Fibroblast of villous mesenchyme (primary cell): ENCODE measurements at regions not wholly inside any gene's neighbourhood (a gene's known extent, or its start where the extent isn't known, plus 50 kb on each side); places are given as distances from the start of the nearest gene placed in this dataset.

Experiments used
- DNase-seq: peaks from one replicate; pipeline ENCODE4 v3.0.0-alpha.2; 2010; ENCODE audit warnings: low read depth
- H3K4me3 ChIP-seq: 2 replicates; pipeline ENCODE4 v1.5.1; 2011; ENCODE audit warnings: low read depth, mild to moderate bottlenecking, low read length
- TF ChIP-seq, protein P1 (sequence below): IDR thresholded peaks from 2 replicates; pipeline ENCODE4 v1.5.1; 2012; ENCODE audit warnings: low read depth, mild to moderate bottlenecking, low read length; ENCODE audit not compliant: insufficient read depth

DNA sequence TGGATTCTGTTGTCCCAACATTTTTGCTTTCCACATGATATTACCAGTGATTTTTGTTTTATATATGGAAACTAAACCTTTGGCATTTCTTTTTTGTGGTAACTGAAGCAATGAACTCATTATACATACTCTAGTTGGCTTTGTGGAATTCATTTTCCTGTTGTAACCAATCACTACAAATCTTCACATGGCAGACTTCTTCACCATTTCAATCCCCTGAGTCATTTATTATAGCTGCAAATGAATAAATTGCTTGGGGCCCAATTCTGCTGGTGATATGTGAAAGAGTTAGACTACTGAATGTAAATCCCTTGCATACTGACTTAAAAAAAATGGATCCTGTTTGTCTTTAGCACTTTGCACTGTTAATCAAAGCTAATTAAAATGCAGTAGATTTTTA is 1709.6 kb upstream of the WWC1 start:
- TF ChIP-seq, protein P1, sequence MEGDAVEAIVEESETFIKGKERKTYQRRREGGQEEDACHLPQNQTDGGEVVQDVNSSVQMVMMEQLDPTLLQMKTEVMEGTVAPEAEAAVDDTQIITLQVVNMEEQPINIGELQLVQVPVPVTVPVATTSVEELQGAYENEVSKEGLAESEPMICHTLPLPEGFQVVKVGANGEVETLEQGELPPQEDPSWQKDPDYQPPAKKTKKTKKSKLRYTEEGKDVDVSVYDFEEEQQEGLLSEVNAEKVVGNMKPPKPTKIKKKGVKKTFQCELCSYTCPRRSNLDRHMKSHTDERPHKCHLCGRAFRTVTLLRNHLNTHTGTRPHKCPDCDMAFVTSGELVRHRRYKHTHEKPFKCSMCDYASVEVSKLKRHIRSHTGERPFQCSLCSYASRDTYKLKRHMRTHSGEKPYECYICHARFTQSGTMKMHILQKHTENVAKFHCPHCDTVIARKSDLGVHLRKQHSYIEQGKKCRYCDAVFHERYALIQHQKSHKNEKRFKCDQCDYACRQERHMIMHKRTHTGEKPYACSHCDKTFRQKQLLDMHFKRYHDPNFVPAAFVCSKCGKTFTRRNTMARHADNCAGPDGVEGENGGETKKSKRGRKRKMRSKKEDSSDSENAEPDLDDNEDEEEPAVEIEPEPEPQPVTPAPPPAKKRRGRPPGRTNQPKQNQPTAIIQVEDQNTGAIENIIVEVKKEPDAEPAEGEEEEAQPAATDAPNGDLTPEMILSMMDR: no peak
- no peak overlapping the region for H3K4me3 ChIP-seq
- peak; percentile 32 for DNase-seq

DNA sequence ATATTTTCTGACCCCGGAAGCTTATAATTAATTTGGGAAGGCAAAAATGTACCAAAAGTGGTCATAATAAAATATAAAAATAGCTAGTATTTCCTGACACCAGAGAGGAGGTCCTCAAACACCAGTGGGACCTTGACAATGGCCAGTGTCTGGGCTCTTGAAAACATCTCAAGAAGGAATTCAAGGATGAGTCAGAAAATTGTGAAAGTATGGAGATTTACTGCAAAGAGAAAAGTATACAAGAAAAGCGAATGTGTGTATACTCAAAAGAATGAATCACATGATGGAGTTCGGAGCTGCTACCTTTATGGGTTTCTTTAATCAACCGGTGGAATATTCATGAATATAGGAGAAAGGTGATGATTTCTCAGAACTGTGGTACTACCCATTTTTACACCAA is 1709.0 kb upstream of the WWC1 start:
- no peak overlapping the region for H3K4me3 ChIP-seq
- DNase-seq: peak; percentile 23
- TF ChIP-seq, protein P1: no peak

DNA sequence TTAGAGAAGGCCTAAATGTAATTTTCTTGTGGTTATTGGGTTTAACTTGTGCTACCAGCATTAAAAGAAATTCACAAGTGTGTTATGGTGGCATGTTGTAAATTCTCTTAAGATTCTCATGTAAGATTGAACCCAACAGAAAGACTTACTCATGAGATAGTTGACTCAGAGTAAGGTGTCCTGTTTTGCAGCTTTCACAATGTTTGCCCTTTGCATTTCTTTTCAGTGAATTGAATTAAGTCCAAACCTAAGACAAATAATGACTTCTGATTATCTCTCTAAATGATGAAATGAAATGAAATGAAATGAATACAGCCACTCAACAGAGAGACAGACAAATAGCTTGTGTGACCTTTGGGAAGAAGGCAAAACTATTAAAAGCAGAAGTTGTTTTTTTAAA is 1696.9 kb upstream of the WWC1 start:
- TF ChIP-seq, protein P1: no peak
- DNase-seq: no peak
- no peak overlapping the region for H3K4me3 ChIP-seq

DNA sequence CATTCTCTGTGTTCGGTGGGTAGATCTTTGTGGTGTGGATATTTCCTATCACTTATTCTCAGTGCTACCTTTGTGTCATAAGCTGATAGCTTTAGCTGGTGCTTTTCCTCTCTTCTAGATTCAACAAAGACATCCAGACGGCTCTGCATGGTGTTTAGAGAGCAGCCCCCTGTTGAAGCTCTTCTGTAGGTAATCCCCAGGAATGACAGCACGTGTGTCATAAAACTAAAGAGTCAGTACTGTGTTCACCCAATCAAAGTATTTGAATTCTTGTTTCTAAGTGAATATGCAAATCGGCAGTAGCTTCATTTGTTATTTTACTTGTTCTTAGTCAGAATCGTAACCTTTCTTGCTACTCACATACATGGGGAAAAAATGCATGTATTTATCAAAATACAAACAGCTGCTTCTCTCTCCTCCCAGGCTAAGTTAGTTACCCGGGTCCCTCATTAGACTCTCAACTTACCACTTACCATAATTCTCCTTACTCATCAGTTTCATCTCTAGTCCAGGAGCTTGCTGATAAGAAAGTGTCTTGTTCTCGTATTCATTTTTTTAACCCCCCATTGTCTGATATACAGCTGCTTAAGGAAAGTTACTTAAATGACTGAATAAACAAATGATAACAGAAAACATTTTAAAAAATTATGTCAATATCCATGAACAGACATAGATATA is 1696.0 kb upstream of the WWC1 start:
- no peak overlapping the region for H3K4me3 ChIP-seq
- DNase-seq: no peak
- TF ChIP-seq, protein P1: no peak

DNA sequence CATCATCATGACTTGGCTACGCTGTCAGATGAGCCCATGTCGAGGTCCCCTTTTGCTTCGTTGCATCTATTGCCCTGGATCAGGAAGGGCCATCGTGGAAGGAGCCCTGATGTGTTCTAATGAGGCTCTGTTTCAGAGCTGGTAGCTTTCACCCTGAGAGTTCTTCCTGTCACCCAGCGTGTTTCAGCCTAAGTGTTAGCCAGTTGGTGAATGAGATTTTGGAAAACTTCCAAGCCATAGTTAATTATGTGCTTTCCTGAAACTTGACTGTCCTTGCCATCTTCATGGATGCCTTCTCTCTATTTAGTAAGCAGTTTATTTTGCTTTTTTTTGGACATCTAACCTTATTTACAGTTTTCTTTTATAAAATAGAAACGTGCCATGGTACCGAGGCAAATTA is 1695.4 kb upstream of the WWC1 start:
- no peak for DNase-seq

DNA sequence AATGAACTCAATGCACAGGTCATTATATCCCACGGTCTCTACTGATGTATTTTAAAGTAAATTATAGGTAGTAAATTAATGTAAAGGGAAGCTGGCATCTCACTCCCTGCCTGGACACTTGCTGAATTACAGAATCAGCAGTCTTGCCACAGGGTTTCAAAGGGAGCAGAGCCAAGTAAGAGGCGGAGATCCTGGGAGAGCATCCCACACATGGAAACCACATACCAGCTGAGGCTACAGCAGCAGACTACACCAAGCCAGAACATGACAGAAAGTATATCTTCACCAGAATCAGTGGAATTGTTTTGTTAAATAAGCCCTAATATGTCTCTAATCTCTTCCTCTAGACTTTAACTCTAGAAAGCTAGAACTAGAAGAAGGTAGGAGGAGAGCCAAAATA is 1689.2 kb upstream of the WWC1 start:
- TF ChIP-seq, protein P1: no peak
- peak; percentile 13 for DNase-seq
- no peak overlapping the region for H3K4me3 ChIP-seq

More for the DNA sequence above, 1695.4 kb upstream of the WWC1 start:
- TF ChIP-seq, protein P1: no peak
- no peak overlapping the region for H3K4me3 ChIP-seq

DNA sequence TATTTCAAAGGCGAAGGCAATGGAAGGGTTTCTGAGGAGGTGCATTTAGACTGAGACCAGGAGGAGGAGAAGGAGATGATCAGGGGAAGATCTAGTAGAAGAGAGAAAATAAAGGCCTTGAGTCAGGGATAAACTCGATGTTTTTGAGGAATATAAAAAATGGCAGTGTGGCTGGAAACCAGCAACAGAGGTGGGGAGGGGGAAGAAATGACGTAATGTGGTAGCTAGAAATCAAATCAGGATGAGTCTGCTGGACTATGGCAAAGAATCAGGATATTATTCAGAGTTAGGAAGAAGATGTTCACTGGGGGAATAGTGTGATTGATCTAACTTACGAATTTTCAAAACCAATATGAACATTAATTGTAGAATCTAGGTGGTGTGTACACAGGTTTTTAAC is 1673.9 kb upstream of the WWC1 start:
- H3K4me3 ChIP-seq: no peak overlapping the region
- no peak for DNase-seq
- TF ChIP-seq, protein P1: no peak
